MCF 10A (cell line): ENCODE measurements at regions not wholly inside any gene's neighbourhood (a gene's known extent, or its start where the extent isn't known, plus 50 kb on each side); places are given as distances from the start of the nearest gene placed in this dataset.

ENCODE experiments used
- BruUV-seq: library from RNA; stranded (reverse); fragments of 400-500 nt; replicated peaks from 2 replicates; lab custom pipeline; 2021; lab: Mats Ljungman, UMichigan
- CTCF ChIA-PET: fragments of 300-600 bp; sonication (Branson Sonifier 250); formaldehyde crosslinking; extraction: SDS; loops from one replicate; lab custom pipeline; 2021; ENCODE audit warnings: antibody characterized with exemption, inconsistent platforms; lab: Yijun Ruan, JAX
- POLR2A ChIA-PET: fragments of 300-600, 350-650 bp; sonication (Branson Sonifier 250); formaldehyde crosslinking; extraction: SDS; loops from one replicate; lab custom pipeline; 2020; ENCODE audit warnings: antibody characterized with exemption, inconsistent platforms; lab: Yijun Ruan, JAX
- DNase-seq: peaks from one replicate; pipeline ENCODE4 v3.0.0-alpha.2; 2018; ENCODE audit not compliant: unreplicated experiment
- H3K27ac Mint-ChIP-seq: one replicate; pipeline ENCODE4 v1.8.0; 2022; ENCODE audit warnings: mild to moderate bottlenecking, low read depth, mixed read lengths; ENCODE audit not compliant: unreplicated experiment
- H3K27me3 Mint-ChIP-seq: one replicate; pipeline ENCODE4 v1.8.0; 2022; ENCODE audit warnings: mixed read lengths; ENCODE audit not compliant: insufficient read depth, unreplicated experiment
- H3K36me3 Mint-ChIP-seq: one replicate; pipeline ENCODE4 v1.8.0; 2022; ENCODE audit warnings: mild to moderate bottlenecking, moderate library complexity, mixed read lengths; ENCODE audit not compliant: insufficient read depth, unreplicated experiment
- H3K4me1 Mint-ChIP-seq: one replicate; pipeline ENCODE4 v1.8.0; 2022; ENCODE audit warnings: mixed read lengths; ENCODE audit not compliant: insufficient read depth, unreplicated experiment
- H3K4me3 Mint-ChIP-seq: one replicate; pipeline ENCODE4 v1.8.0; 2022; ENCODE audit warnings: mild to moderate bottlenecking, moderate library complexity, mixed read lengths; ENCODE audit not compliant: unreplicated experiment
- H3K9me3 Mint-ChIP-seq: one replicate; pipeline ENCODE4 v1.8.0; 2022; ENCODE audit warnings: mixed read lengths; ENCODE audit not compliant: unreplicated experiment
- intact Hi-C: fragments of 100-400 bp; cut with micrococcal nuclease; formaldehyde crosslinking; loops from 2 replicates; pipeline ENCODE4 v1.14.1; 2022
- TF ChIP-seq, protein P1 (sequence below): fragments of 200-600 bp; IDR thresholded peaks from one replicate; pipeline ENCODE4 v1.8.0; 2022; ENCODE audit warnings: antibody characterized with exemption, mild to moderate bottlenecking; ENCODE audit not compliant: unreplicated experiment

DNA sequence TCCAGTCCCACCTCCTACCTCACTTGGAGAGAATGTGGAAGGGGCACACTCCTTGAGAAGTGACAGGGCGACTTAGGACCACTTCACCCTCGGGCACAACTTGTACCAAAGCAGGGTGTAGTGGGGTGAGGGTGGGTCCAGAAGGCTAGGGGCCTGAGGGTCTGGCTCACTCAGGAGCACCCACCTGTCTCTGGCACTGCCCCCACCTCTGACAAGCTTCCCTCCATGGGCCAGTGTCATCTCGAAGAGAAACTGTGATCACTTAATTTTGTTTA lies 76.9 kb upstream of the OLFM1 start:
- no peaks in the 10 kb centered on the region for H3K9me3 Mint-ChIP-seq
- CTCF ChIA-PET, result no interaction called here
- POLR2A ChIA-PET, result no interaction called here

DNA sequence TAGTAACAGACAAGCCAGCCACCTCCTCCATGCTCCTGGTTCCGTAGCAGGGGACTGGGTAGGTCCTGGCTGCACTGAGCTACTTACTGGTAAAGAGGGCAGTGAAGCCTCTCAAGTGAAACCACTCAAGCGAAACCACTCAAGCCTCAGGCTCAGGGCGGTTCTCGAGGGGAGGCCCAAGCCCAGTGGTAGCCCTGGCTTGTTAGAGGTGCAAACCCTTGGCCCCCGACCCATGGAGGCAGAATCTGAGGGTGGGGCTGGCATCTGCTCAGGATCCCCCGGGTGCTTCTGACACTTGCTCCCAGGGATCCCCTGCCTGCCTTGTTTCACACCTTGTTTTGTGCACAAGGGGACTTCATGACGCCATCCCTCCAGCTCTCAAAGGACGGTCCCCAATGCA lies 76.5 kb upstream of the OLFM1 start:
- no TSS peak for BruUV-seq
- ChIA-PET POLR2A (no interaction called here), CTCF (no interaction called here)
- TF ChIP-seq, protein P1, sequence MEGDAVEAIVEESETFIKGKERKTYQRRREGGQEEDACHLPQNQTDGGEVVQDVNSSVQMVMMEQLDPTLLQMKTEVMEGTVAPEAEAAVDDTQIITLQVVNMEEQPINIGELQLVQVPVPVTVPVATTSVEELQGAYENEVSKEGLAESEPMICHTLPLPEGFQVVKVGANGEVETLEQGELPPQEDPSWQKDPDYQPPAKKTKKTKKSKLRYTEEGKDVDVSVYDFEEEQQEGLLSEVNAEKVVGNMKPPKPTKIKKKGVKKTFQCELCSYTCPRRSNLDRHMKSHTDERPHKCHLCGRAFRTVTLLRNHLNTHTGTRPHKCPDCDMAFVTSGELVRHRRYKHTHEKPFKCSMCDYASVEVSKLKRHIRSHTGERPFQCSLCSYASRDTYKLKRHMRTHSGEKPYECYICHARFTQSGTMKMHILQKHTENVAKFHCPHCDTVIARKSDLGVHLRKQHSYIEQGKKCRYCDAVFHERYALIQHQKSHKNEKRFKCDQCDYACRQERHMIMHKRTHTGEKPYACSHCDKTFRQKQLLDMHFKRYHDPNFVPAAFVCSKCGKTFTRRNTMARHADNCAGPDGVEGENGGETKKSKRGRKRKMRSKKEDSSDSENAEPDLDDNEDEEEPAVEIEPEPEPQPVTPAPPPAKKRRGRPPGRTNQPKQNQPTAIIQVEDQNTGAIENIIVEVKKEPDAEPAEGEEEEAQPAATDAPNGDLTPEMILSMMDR, result no peak
- no peaks in the 10 kb centered on the region for H3K9me3 Mint-ChIP-seq
- intact Hi-C loops, result no loop called here
- no peak for DNase-seq
- H3K27me3 Mint-ChIP-seq, result peaks cover 26% of the 10 kb centered on the region
- H3K27ac Mint-ChIP-seq, result no peak overlapping the region
- H3K4me3 Mint-ChIP-seq, result no peak overlapping the region
- H3K4me1 Mint-ChIP-seq, result no peaks in the 10 kb centered on the region
- H3K36me3 Mint-ChIP-seq, result no peaks in the 10 kb centered on the region

More for the DNA sequence above, 76.9 kb upstream of the OLFM1 start:
- H3K4me3 Mint-ChIP-seq, result no peak overlapping the region
- H3K36me3 Mint-ChIP-seq, result no peaks in the 10 kb centered on the region
- BruUV-seq, result no TSS peak
- DNase-seq, result no peak
- H3K27me3 Mint-ChIP-seq, result peaks cover 22% of the 10 kb centered on the region
- TF ChIP-seq, protein P1, result no peak
- H3K27ac Mint-ChIP-seq, result no peak overlapping the region
- H3K4me1 Mint-ChIP-seq, result no peaks in the 10 kb centered on the region
- intact Hi-C loops, result no loop called here

DNA sequence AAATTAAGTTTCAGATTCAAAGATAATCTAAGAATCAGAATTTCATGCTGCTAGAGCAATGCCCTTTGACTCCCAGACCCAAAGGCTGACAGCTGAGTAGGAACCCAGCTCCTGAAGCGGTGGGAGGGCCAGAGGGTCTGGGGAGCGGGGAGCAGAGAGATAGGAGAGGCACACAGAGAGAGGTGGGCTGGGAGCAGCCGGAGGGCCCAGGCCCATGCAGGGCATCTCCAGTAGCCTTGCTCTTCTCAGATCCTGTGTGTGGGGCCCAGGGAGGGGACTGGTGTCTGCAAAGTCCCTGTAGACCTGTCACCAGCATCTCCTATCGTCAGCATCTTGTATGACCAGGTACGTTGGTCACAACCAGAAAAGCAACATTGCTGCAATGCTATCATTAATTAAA lies 75.3 kb upstream of the OLFM1 start:
- DNase-seq, result no peak
- Mint-ChIP-seq H3K9me3 (no peaks in the 10 kb centered on the region), H3K27me3 (peaks cover 36% of the 10 kb centered on the region), H3K4me3 (no peak overlapping the region), H3K4me1 (no peaks in the 10 kb centered on the region), H3K36me3 (no peaks in the 10 kb centered on the region), H3K27ac (no peak overlapping the region)
- intact Hi-C loops, result no loop called here
- ChIA-PET CTCF (no interaction called here), POLR2A (no interaction called here)
- TF ChIP-seq, protein P1, result no peak
- no TSS peak for BruUV-seq

DNA sequence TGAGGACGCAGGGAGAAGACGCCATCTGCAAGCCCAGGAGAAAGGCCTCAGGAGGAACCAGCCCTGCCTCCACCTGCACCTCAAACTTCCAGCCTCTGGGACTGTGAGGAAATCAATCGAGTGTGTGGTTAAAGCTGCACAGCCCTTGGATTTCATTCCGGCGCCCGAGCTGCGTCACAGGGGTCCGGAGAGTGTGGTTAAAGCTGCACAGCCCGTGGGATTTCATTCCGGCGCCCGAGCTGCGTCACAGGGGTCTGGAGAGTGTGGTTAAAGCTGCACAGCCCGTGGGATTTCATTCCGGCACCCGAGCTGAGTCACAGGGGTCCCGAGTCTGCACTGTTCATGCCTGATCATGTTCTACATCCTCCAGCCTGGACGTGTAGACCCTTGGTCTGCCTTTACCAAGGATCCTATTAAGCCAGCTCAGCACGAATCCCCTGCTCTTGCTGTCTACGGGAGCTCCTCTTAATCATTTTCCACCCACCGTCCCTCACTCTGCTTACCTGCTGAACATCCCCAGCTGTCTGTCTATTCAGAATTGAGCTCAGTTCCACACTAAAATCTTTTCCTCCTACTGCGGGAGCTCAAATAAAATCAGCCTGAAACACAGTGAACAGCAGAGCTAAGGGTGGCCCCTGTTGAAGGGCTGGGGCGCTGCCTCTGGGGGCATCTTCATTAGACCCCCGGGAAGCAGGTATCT lies 73.0 kb upstream of the OLFM1 start:
- no TSS peak for BruUV-seq
- DNase-seq, result no peak
- Mint-ChIP-seq H3K27me3 (peaks cover 59% of the 10 kb centered on the region), H3K4me1 (no peaks in the 10 kb centered on the region), H3K36me3 (no peaks in the 10 kb centered on the region), H3K4me3 (no peak overlapping the region), H3K9me3 (no peaks in the 10 kb centered on the region), H3K27ac (no peak overlapping the region)
- ChIA-PET CTCF (interaction anchor here (0.6 to 1.1 kb wide), 2 partner anchors 491 to 850 kb away, joined by 3 read pairs; no protein-coding TSS in a partner anchor), POLR2A (interaction anchor here (0.6 to 0.7 kb wide), 2 partner anchors 11 to 62 kb away, joined by 3 read pairs; no protein-coding TSS in a partner anchor)
- intact Hi-C loops, result no loop called here
- TF ChIP-seq, protein P1, result no peak
